ENCODE measurements at regions not wholly inside any gene's neighbourhood (a gene's known extent, or its start where the extent isn't known, plus 50 kb on each side); places are given as distances from the start of the nearest gene placed in this dataset.

GRCh38 chr13:104267206-104267811 lies 1201.1 kb upstream of the SLC10A2 start:
- H3K36me3 ChIP-seq (ENCODE audit: insufficient read depth) = no peaks in the 10 kb centered on the region
- no peak overlapping the region for H3K4me3 ChIP-seq (IDR thresholded peaks at IDR 0.05; ENCODE audit: insufficient read depth, low read depth, low read length)
- TF ChIP-seq CTCF (conservative IDR thresholded peaks at IDR 0.05; ENCODE audit: low read depth, low read length) = no peak
- no peaks in the 10 kb centered on the region for H3K27me3 ChIP-seq (ENCODE audit: insufficient read depth, low read depth)
- no peaks in the 10 kb centered on the region for H4K20me1 ChIP-seq (ENCODE audit: insufficient read depth)
- H2AFZ ChIP-seq (ENCODE audit: low read depth) = no peak overlapping the region
- H3K4me1 ChIP-seq (ENCODE audit: low read depth, poor library complexity, severe bottlenecking) = no peaks in the 10 kb centered on the region
- H3K27ac ChIP-seq = no peak overlapping the region
- no peak overlapping the region for H3K4me2 ChIP-seq
- H3K9ac ChIP-seq = no peak overlapping the region
- no peaks in the 10 kb centered on the region for H3K79me2 ChIP-seq (ENCODE audit: insufficient read depth, low read depth)

GRCh38 chr13:104256701-104257100 lies 1190.5 kb upstream of the SLC10A2 start:
- H3K9ac ChIP-seq = no peak overlapping the region
- no peak for TF ChIP-seq CTCF (conservative IDR thresholded peaks at IDR 0.05; ENCODE audit: low read depth, low read length)
- no peak overlapping the region for H2AFZ ChIP-seq (ENCODE audit: low read depth)
- no peaks in the 10 kb centered on the region for H3K27me3 ChIP-seq (ENCODE audit: insufficient read depth, low read depth)
- no peak overlapping the region for H3K27ac ChIP-seq
- H3K36me3 ChIP-seq (ENCODE audit: insufficient read depth) = no peaks in the 10 kb centered on the region
- no peak overlapping the region for H3K4me2 ChIP-seq
- H3K4me1 ChIP-seq (ENCODE audit: low read depth, poor library complexity, severe bottlenecking) = no peaks in the 10 kb centered on the region
- no peak overlapping the region for H3K4me3 ChIP-seq (IDR thresholded peaks at IDR 0.05; ENCODE audit: insufficient read depth, low read depth, low read length)
- no peaks in the 10 kb centered on the region for H4K20me1 ChIP-seq (ENCODE audit: insufficient read depth)
- H3K79me2 ChIP-seq (ENCODE audit: insufficient read depth, low read depth) = no peaks in the 10 kb centered on the region

GRCh38 chr13:104253063-104253680 lies 1187.0 kb upstream of the SLC10A2 start:
- H3K27ac ChIP-seq = no peak overlapping the region
- no peaks in the 10 kb centered on the region for H3K36me3 ChIP-seq (ENCODE audit: insufficient read depth)
- H4K20me1 ChIP-seq (ENCODE audit: insufficient read depth) = no peaks in the 10 kb centered on the region
- H3K79me2 ChIP-seq (ENCODE audit: insufficient read depth, low read depth) = no peaks in the 10 kb centered on the region
- no peak overlapping the region for H3K4me3 ChIP-seq (IDR thresholded peaks at IDR 0.05; ENCODE audit: insufficient read depth, low read depth, low read length)
- no peak overlapping the region for H3K4me2 ChIP-seq
- no peak overlapping the region for H3K9ac ChIP-seq
- no peak for TF ChIP-seq CTCF (conservative IDR thresholded peaks at IDR 0.05; ENCODE audit: low read depth, low read length)
- no peaks in the 10 kb centered on the region for H3K4me1 ChIP-seq (ENCODE audit: low read depth, poor library complexity, severe bottlenecking)
- no peaks in the 10 kb centered on the region for H3K27me3 ChIP-seq (ENCODE audit: insufficient read depth, low read depth)
- no peak overlapping the region for H2AFZ ChIP-seq (ENCODE audit: low read depth)

GRCh38 chr13:104251931-104252330 lies 1185.7 kb upstream of the SLC10A2 start:
- Histone ChIP-seq H2AFZ (ENCODE audit: low read depth) (no peak overlapping the region), H3K36me3 (ENCODE audit: insufficient read depth) (no peaks in the 10 kb centered on the region), H4K20me1 (ENCODE audit: insufficient read depth) (no peaks in the 10 kb centered on the region), H3K27me3 (ENCODE audit: insufficient read depth, low read depth) (no peaks in the 10 kb centered on the region), H3K4me1 (ENCODE audit: low read depth, poor library complexity, severe bottlenecking) (no peaks in the 10 kb centered on the region), H3K4me2 (no peak overlapping the region), H3K9ac (no peak overlapping the region), H3K4me3 (IDR thresholded peaks at IDR 0.05; ENCODE audit: insufficient read depth, low read depth, low read length) (no peak overlapping the region), H3K27ac (no peak overlapping the region), H3K79me2 (ENCODE audit: insufficient read depth, low read depth) (no peaks in the 10 kb centered on the region)
- no peak for TF ChIP-seq CTCF (conservative IDR thresholded peaks at IDR 0.05; ENCODE audit: low read depth, low read length)

Data from KMS-11 (cell line).